Endothelial cell of umbilical vein (primary cell): ENCODE measurements at regions not wholly inside any gene's neighbourhood (a gene's known extent, or its start where the extent isn't known, plus 50 kb on each side); places are given as distances from the start of the nearest gene placed in this dataset.

Source experiments
- EZH2 ChIP-seq: IDR thresholded peaks from 2 replicates; pipeline ENCODE4 v1.6.1; 2012; ENCODE audit warnings: borderline replicate concordance, low read depth, mild to moderate bottlenecking, moderate library complexity, low read length, inconsistent platforms; ENCODE audit not compliant: severe bottlenecking
- MYC ChIP-seq: IDR thresholded peaks from one replicate; pipeline ENCODE4 v1.6.1; 2011; ENCODE audit warnings: mild to moderate bottlenecking, low read depth, low read length
- POLR2A ChIP-seq: IDR thresholded peaks from 2 replicates; pipeline ENCODE4 v1.6.1; 2012; ENCODE audit warnings: low read depth, mild to moderate bottlenecking, control low read depth, low read length
- POLR2AphosphoS5 ChIP-seq: IDR thresholded peaks from 2 replicates; pipeline ENCODE4 v1.6.1; 2012; ENCODE audit warnings: low read depth, mild to moderate bottlenecking, control low read depth, low read length, moderate library complexity; ENCODE audit not compliant: insufficient read depth
- TF ChIP-seq, protein P1 (sequence below), 2 donors: IDR thresholded peaks; 1 replicate in 1 of 2; 2 replicates in 1 of 2; pipeline ENCODE4 v1.5.1; 2011; ENCODE audit warnings: low read length in 2 of 2, mild to moderate bottlenecking in 2 of 2, moderate library complexity in 2 of 2, control low read depth in 1 of 2, inconsistent platforms in 1 of 2, low read depth in 1 of 2; ENCODE audit not compliant: insufficient read depth in 1 of 2; ENCODE audit errors: extremely low read depth in 1 of 2

DNA sequence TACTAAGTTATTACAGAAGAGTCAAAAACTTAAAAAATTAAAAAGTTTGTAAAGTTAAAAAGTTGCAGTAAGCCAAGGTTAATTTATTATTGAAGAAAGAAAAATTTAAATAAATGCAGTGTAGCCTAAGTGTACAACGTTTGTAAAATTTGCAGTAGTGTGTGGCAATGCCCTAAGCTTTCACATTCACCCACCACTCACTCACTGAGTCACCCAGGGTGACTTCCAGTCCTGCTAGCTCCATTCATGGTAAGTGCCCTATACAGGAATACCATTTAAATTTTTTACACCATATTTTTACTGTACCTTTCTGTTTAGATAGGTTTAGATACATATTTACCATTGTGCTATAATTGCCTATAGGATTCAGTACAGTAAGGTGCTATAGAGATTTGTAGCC lies 88.6 kb downstream of the CTH start:
- no peak for TF ChIP-seq MYC
- no peak for TF ChIP-seq POLR2AphosphoS5
- no peak for TF ChIP-seq EZH2
- TF ChIP-seq, protein P1, sequence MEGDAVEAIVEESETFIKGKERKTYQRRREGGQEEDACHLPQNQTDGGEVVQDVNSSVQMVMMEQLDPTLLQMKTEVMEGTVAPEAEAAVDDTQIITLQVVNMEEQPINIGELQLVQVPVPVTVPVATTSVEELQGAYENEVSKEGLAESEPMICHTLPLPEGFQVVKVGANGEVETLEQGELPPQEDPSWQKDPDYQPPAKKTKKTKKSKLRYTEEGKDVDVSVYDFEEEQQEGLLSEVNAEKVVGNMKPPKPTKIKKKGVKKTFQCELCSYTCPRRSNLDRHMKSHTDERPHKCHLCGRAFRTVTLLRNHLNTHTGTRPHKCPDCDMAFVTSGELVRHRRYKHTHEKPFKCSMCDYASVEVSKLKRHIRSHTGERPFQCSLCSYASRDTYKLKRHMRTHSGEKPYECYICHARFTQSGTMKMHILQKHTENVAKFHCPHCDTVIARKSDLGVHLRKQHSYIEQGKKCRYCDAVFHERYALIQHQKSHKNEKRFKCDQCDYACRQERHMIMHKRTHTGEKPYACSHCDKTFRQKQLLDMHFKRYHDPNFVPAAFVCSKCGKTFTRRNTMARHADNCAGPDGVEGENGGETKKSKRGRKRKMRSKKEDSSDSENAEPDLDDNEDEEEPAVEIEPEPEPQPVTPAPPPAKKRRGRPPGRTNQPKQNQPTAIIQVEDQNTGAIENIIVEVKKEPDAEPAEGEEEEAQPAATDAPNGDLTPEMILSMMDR (IDR thresholded peaks at IDR 0.05; ENCODE audit: extremely low read depth in 1 of 2, insufficient read depth in 1 of 2, low read depth in 1 of 2, low read length in 2 of 2): no peak
- TF ChIP-seq POLR2A: no peak
